IMR-90 (cell line): ENCODE measurements at regions not wholly inside any gene's neighbourhood (a gene's known extent, or its start where the extent isn't known, plus 50 kb on each side); places are given as distances from the start of the nearest gene placed in this dataset.

ENCODE experiments used
- BHLHE40 ChIP-seq: fragments of 150-350 bp; IDR thresholded peaks from 2 replicates; pipeline ENCODE4 v1.6.1; 2016; ENCODE audit warnings: mild to moderate bottlenecking, low read depth, low read length
- CHD1 ChIP-seq: IDR thresholded peaks from 2 replicates; pipeline ENCODE4 v1.6.1; 2012; ENCODE audit warnings: low read depth, low read length, improper control_type of control experiment
- FOS ChIP-seq: fragments of 150-350 bp; IDR thresholded peaks from 2 replicates; pipeline ENCODE4 v1.6.1; 2016; ENCODE audit warnings: low read depth, low read length
- MAFK ChIP-seq: IDR thresholded peaks from 2 replicates; pipeline ENCODE4 v1.6.1; 2012; ENCODE audit warnings: low read depth, low read length, improper control_type of control experiment
- MAZ ChIP-seq: IDR thresholded peaks from 2 replicates; pipeline ENCODE4 v1.6.1; 2012; ENCODE audit warnings: low read depth, mild to moderate bottlenecking, low read length, improper control_type of control experiment, moderate library complexity, borderline replicate concordance
- MXI1 ChIP-seq: IDR thresholded peaks from 2 replicates; pipeline ENCODE4 v1.6.1; 2012; ENCODE audit warnings: low read depth, mild to moderate bottlenecking, low read length, moderate library complexity, borderline replicate concordance
- RCOR1 ChIP-seq: IDR thresholded peaks from 2 replicates; pipeline ENCODE4 v1.6.1; 2012; ENCODE audit warnings: mild to moderate bottlenecking, low read length, improper control_type of control experiment; ENCODE audit not compliant: insufficient replicate concordance
- RFX5 ChIP-seq: IDR thresholded peaks from 2 replicates; pipeline ENCODE4 v1.8.0; 2012; ENCODE audit warnings: low read depth, mild to moderate bottlenecking, low read length, moderate library complexity
- TF ChIP-seq, protein P1 (sequence below): conservative IDR thresholded peaks from 2 replicates; pipeline ENCODE4 v1.5.1; 2012; ENCODE audit warnings: mild to moderate bottlenecking, low read depth, low read length, improper control_type of control experiment
- TF ChIP-seq, protein P2 (sequence below): fragments of 150-350 bp; IDR thresholded peaks from 2 replicates; pipeline ENCODE4 v1.6.1; 2017; ENCODE audit warnings: mild to moderate bottlenecking, antibody characterized with exemption, low read length, low read depth

DNA sequence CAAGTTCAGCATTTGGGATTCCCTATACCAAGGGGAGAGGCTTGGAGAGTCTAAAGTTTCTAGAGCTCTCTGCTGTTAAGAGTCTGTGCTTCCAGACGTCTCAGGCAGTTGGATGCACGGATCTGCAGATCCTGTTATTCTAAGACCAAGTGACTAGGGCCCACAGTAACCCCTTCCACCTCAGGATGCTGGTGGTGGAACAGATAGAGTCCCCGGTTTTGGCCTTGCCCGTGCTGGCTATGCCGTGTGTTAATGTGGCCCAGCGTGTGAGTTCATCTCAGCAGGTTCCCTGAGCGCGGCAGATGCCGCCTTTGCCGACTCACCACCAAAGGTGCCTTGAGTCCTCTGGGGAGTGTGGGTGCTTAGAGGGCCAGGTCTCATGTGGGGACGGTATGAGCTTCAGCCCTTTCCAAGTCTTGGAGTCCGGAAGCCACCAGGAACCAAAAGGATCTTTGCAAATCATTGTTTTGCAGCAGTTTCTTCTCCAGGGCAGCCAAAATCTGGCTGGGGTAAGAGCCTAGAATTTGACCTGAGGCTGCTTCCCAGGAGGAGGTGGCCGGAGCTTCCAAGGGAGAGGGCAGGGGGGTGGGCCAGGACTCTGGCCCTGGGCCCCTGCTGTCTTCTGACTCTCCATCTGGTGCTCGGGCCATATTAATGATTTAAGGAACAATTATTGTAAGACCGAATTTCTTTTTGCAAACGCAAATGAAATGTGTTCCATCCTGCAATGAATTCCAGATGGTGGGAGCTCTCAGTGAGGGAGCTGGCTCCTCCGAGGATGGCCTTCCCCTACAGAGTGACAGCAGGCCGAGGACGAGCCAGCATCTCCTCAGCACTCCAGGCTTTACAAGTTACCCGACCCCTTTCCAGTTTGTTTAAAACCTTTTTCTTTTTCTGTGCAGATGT lies 205.7 kb downstream of the FOXD2 start:
- TF ChIP-seq RFX5 (no peak), CHD1 (no peak), MAFK (no peak), MXI1 (no peak), FOS (no peak), MAZ (no peak), RCOR1 (no peak), BHLHE40 (no peak)
- TF ChIP-seq, protein P1, sequence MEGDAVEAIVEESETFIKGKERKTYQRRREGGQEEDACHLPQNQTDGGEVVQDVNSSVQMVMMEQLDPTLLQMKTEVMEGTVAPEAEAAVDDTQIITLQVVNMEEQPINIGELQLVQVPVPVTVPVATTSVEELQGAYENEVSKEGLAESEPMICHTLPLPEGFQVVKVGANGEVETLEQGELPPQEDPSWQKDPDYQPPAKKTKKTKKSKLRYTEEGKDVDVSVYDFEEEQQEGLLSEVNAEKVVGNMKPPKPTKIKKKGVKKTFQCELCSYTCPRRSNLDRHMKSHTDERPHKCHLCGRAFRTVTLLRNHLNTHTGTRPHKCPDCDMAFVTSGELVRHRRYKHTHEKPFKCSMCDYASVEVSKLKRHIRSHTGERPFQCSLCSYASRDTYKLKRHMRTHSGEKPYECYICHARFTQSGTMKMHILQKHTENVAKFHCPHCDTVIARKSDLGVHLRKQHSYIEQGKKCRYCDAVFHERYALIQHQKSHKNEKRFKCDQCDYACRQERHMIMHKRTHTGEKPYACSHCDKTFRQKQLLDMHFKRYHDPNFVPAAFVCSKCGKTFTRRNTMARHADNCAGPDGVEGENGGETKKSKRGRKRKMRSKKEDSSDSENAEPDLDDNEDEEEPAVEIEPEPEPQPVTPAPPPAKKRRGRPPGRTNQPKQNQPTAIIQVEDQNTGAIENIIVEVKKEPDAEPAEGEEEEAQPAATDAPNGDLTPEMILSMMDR, result no peak
- TF ChIP-seq, protein P2, sequence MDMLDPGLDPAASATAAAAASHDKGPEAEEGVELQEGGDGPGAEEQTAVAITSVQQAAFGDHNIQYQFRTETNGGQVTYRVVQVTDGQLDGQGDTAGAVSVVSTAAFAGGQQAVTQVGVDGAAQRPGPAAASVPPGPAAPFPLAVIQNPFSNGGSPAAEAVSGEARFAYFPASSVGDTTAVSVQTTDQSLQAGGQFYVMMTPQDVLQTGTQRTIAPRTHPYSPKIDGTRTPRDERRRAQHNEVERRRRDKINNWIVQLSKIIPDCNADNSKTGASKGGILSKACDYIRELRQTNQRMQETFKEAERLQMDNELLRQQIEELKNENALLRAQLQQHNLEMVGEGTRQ, result no peak
